Cardiac fibroblast (primary cell): ENCODE measurements at regions not wholly inside any gene's neighbourhood (a gene's known extent, or its start where the extent isn't known, plus 50 kb on each side); places are given as distances from the start of the nearest gene placed in this dataset.

ENCODE experiments used
- DNase-seq, 2 donors: peaks; one replicate each; pipeline versions ENCODE4 v3.0.0 to v3.0.0-alpha.2; 2010; ENCODE audit warnings: low read depth in 2 of 2
- H3K4me3 ChIP-seq, 2 donors: replicated peaks in 1 of 2; 1 replicate in 1 of 2; 2 replicates in 1 of 2; pipeline ENCODE4 v1.5.1; 2011; ENCODE audit warnings: low read depth in 2 of 2, low read length in 2 of 2, mild to moderate bottlenecking in 2 of 2, moderate library complexity in 1 of 2
- TF ChIP-seq, protein P1 (sequence below): IDR thresholded peaks from one replicate; pipeline ENCODE4 v1.5.1; 2011; ENCODE audit warnings: low read depth, mild to moderate bottlenecking, low read length, inconsistent platforms

DNA sequence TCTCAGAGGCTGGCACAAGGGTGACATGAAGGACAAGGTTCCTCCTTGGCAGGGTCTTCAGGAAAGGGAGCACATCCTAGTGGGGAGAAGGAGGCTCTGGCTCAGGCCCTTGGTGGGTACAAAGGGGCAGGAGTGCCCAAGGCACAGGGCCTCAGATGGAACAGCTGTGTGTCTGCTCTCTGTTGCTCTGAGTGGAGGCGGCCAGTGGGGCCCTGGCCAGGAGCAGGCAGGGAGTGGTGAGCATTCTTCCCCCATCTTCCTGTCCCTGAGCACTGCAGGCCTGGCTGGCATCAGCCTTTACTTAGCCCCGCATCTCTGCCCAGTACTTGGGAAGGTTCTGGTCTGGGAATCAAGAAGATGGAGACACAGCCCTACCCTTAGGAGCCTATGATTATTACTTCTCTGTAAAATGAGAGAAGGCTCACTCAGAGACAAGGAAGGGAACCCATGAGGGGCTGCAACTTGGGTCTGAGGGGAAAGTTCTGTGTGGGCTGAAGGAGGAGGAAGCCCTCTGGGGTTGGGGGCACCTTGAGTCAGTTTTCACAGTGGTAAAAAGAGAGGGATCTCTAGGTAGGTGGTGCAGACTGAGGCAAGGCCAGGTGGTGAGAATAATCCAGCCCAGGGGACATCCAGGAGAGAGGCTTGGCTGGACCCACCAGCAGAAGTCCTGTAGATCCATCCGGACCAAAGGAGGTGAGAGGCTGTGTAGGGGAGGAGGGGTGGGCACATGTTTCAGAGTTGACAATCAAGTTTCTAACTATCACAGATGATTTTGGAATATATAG lies 173.5 kb downstream of the TSHZ3 start:
- H3K4me3 ChIP-seq, result no peak overlapping the region
- TF ChIP-seq, protein P1, sequence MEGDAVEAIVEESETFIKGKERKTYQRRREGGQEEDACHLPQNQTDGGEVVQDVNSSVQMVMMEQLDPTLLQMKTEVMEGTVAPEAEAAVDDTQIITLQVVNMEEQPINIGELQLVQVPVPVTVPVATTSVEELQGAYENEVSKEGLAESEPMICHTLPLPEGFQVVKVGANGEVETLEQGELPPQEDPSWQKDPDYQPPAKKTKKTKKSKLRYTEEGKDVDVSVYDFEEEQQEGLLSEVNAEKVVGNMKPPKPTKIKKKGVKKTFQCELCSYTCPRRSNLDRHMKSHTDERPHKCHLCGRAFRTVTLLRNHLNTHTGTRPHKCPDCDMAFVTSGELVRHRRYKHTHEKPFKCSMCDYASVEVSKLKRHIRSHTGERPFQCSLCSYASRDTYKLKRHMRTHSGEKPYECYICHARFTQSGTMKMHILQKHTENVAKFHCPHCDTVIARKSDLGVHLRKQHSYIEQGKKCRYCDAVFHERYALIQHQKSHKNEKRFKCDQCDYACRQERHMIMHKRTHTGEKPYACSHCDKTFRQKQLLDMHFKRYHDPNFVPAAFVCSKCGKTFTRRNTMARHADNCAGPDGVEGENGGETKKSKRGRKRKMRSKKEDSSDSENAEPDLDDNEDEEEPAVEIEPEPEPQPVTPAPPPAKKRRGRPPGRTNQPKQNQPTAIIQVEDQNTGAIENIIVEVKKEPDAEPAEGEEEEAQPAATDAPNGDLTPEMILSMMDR, result no peak
- DNase-seq, result no peak

DNA sequence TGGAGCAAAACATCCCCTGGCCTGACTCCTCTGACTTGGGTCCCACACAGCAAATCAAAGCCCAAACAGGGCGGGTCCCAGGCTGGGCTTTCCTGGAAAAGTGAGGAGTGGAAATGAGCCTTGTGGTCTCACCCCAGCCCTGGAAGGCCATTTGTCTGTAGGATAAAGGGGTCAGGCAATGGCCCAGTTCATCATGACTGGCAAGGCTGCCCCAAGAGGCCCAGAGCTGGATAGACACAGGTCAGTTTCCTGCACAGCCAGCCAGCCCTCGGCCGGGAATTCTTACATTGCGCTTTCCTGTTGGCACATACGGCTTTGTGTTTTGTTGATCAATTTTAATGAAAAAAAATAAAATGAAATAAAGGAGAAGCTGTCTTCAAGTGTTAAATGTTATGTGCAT lies 174.3 kb downstream of the TSHZ3 start:
- no peak for DNase-seq
- H3K4me3 ChIP-seq, result no peak overlapping the region
- TF ChIP-seq, protein P1, result no peak

DNA sequence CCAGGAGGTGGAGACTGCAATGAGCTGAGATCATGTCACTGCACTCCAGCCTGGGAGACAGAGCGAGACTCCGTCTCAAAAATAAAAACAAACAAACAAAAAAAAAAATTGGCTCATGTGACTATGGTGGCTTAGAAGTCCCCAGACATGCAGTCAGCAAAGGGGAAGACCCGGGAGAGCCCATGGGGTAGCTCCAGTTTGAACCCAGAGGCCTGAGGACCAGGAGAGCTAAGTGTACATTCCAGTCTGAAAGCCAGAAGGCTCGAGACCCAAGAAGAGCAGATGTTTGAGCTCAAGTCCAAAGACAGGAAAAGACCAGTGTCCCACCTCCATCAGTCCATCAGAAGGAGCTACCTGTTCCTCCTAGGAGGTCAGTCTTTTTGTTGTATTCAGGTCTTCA lies 175.2 kb downstream of the TSHZ3 start:
- TF ChIP-seq, protein P1, result no peak
- no peak for DNase-seq
- H3K4me3 ChIP-seq, result no peak overlapping the region

DNA sequence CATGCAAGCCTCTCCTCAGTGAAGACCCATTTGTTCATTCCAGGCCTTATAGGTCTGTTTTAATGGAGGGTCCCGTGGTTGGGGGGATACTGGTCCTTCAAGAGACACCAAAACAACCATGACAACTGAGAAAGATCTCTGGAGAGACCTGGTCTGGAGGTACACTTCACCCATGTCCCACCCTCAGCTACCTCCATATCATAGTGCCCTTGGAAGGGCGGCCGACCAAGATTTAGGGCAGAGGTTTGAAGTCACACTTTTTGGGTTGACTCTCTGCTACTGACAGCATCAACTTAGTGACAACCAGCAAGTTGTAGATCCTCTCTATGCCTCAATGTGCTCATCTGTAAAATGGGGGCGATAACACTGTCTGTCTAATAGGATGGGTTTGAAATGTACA lies 177.3 kb downstream of the TSHZ3 start:
- TF ChIP-seq, protein P1, result no peak
- no peak for DNase-seq
- no peak overlapping the region for H3K4me3 ChIP-seq

DNA sequence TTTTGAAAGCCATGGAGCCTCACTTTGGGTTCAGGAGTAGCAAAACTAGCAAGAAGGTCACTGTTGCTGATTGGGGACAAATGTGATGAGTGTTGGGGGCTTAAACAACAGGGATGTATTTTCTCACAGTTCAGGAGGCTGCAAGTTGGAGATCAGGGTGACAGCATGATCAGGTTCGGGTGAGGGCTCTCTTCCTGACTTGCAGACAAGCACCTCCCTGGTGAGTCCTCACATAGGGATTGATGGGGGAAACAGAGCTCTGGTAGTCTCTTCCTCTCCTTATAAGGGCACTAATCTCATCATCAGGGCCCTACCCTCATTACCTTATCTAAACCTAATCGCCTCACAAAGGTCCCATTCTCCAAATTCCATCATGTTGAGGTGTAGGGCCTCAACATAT lies 179.2 kb downstream of the TSHZ3 start:
- DNase-seq, result no peak

DNA sequence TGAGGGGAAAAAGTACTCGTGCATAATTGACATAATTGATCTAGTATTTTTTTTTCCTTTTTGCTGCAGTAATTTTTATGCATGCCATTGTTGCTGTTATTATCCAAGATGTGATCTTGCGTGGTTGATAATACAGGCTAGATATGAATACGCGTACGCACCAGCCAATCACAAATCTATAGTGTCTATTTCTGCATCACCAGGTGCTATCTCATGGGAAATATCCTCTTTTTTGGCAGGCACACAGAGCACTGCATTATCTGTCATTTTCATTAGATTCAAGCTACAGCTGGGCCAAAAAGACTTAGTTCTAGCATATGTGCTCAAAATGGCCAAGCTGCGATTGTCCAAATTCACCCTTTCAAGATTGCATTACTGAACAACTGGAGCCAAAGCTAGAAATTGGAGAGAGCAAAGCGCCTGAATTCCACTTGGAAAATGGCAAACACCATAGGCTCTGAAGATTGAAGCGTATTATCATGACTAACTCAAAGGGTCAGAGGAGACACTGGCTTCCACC lies 181.1 kb downstream of the TSHZ3 start:
- TF ChIP-seq, protein P1, result no peak
- H3K4me3 ChIP-seq, result no peak overlapping the region
- DNase-seq, result no peak

More for the DNA sequence above, 179.2 kb downstream of the TSHZ3 start:
- H3K4me3 ChIP-seq, result no peak overlapping the region
- TF ChIP-seq, protein P1, result no peak
